ENCODE measurements at regions not wholly inside any gene's neighbourhood (a gene's known extent, or its start where the extent isn't known, plus 50 kb on each side); places are given as distances from the start of the nearest gene placed in this dataset.

DNA sequence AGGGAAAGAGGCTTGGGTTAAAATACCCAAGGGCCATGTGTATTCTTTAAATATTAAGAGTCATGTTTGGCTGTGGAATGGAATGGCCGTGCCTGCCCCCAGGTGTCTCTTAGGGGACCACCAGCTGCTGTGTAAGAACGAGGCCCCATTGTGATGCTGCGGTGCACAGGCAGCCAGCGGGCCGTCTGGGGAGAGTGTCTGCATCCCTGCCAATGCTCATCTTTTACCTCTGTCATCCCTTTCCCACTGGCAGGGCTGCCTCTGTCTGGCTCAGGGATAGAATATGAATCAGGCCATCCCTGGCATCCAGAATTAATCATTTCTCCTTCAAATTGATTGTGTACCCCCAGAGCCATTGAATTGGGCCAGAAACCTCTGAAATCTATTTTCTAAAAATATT, 137.8 kb upstream of the GALNT17 start:
- TF ChIP-seq RAD21 (IDR thresholded peaks at IDR 0.05; ENCODE audit: low read depth) (no peak), CREB1 (IDR thresholded peaks at IDR 0.05; ENCODE audit: low read depth) (no peak), YY1 (IDR thresholded peaks at IDR 0.05; ENCODE audit: low read depth) (no peak), TAF1 (IDR thresholded peaks at IDR 0.05; ENCODE audit: low read depth) (no peak), TCF12 (IDR thresholded peaks at IDR 0.05; ENCODE audit: low read depth) (no peak), NFIC (IDR thresholded peaks at IDR 0.05) (no peak), FOXM1 (IDR thresholded peaks at IDR 0.05; ENCODE audit: borderline replicate concordance, low read depth) (no peak), EP300 (IDR thresholded peaks at IDR 0.05; ENCODE audit: borderline replicate concordance) (no peak), EGR1 (IDR thresholded peaks at IDR 0.05) (no peak), CEBPB (IDR thresholded peaks at IDR 0.05) (no peak), ZBTB7A (IDR thresholded peaks at IDR 0.05; ENCODE audit: low read depth) (no peak)
- TF ChIP-seq, protein P1, sequence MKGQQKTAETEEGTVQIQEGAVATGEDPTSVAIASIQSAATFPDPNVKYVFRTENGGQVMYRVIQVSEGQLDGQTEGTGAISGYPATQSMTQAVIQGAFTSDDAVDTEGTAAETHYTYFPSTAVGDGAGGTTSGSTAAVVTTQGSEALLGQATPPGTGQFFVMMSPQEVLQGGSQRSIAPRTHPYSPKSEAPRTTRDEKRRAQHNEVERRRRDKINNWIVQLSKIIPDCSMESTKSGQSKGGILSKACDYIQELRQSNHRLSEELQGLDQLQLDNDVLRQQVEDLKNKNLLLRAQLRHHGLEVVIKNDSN (IDR thresholded peaks at IDR 0.05): no peak
- TF ChIP-seq, protein P2, sequence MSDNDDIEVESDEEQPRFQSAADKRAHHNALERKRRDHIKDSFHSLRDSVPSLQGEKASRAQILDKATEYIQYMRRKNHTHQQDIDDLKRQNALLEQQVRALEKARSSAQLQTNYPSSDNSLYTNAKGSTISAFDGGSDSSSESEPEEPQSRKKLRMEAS (IDR thresholded peaks at IDR 0.05): no peak
- TF ChIP-seq, protein P3, sequence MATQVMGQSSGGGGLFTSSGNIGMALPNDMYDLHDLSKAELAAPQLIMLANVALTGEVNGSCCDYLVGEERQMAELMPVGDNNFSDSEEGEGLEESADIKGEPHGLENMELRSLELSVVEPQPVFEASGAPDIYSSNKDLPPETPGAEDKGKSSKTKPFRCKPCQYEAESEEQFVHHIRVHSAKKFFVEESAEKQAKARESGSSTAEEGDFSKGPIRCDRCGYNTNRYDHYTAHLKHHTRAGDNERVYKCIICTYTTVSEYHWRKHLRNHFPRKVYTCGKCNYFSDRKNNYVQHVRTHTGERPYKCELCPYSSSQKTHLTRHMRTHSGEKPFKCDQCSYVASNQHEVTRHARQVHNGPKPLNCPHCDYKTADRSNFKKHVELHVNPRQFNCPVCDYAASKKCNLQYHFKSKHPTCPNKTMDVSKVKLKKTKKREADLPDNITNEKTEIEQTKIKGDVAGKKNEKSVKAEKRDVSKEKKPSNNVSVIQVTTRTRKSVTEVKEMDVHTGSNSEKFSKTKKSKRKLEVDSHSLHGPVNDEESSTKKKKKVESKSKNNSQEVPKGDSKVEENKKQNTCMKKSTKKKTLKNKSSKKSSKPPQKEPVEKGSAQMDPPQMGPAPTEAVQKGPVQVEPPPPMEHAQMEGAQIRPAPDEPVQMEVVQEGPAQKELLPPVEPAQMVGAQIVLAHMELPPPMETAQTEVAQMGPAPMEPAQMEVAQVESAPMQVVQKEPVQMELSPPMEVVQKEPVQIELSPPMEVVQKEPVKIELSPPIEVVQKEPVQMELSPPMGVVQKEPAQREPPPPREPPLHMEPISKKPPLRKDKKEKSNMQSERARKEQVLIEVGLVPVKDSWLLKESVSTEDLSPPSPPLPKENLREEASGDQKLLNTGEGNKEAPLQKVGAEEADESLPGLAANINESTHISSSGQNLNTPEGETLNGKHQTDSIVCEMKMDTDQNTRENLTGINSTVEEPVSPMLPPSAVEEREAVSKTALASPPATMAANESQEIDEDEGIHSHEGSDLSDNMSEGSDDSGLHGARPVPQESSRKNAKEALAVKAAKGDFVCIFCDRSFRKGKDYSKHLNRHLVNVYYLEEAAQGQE (IDR thresholded peaks at IDR 0.05; ENCODE audit: low read depth): no peak

DNA sequence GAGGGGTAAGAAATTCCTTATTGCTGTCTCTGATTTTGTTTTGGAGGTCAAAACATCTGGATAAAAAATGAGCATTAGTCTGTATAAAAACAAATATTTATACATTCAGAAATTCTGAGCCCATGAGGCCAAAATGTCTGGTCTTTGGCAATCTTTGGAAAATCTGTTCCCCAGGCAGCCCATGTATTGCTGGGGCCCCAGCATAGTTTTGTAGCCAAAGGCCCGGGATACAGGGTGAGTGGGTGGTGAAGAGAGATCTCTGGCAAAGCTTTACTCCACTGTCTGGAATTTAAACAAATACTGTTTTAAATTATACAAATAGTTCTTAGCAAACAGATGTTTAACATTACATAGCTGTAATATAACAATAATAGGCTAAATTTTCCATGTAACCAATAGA, 134.7 kb upstream of the GALNT17 start:
- TF ChIP-seq EP300 (IDR thresholded peaks at IDR 0.05; ENCODE audit: borderline replicate concordance) (no peak), ZBTB7A (IDR thresholded peaks at IDR 0.05; ENCODE audit: low read depth) (no peak), CEBPB (IDR thresholded peaks at IDR 0.05) (no peak), EGR1 (IDR thresholded peaks at IDR 0.05) (no peak), TAF1 (IDR thresholded peaks at IDR 0.05; ENCODE audit: low read depth) (no peak), TCF12 (IDR thresholded peaks at IDR 0.05; ENCODE audit: low read depth) (no peak), TEAD4 (IDR thresholded peaks at IDR 0.05) (no peak), YY1 (IDR thresholded peaks at IDR 0.05; ENCODE audit: low read depth) (no peak), CREB1 (IDR thresholded peaks at IDR 0.05; ENCODE audit: low read depth) (no peak), FOXM1 (IDR thresholded peaks at IDR 0.05; ENCODE audit: borderline replicate concordance, low read depth) (no peak), RAD21 (IDR thresholded peaks at IDR 0.05; ENCODE audit: low read depth) (no peak), NFIC (IDR thresholded peaks at IDR 0.05) (no peak)
- TF ChIP-seq, protein P2 (IDR thresholded peaks at IDR 0.05): no peak
- TF ChIP-seq, protein P3 (IDR thresholded peaks at IDR 0.05; ENCODE audit: low read depth): no peak
- TF ChIP-seq, protein P1 (IDR thresholded peaks at IDR 0.05): no peak

DNA sequence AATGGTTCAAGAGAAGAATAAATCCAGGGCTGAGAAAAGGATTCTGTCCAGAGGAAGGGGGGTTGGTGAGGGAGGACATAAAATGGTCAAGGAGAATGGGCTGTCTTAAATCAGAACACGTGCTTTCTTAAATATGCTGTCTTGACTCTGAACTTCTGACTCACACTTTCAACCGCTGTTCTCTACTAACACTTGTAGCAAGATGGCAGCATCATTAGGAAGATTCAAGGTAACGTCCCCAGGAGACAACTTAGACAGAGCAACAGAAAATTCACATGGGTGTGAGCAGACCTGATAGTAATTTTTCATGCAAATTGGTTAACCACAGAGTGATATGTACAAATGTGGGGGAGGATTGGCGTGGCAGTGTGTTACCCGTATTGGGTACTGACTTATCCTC, 126.8 kb upstream of the GALNT17 start:
- TF ChIP-seq EGR1 (IDR thresholded peaks at IDR 0.05): no peak
- TF ChIP-seq YY1 (IDR thresholded peaks at IDR 0.05; ENCODE audit: low read depth): no peak
- no peak for TF ChIP-seq TCF12 (IDR thresholded peaks at IDR 0.05; ENCODE audit: low read depth)
- no peak for TF ChIP-seq NFIC (IDR thresholded peaks at IDR 0.05)
- TF ChIP-seq ZBTB7A (IDR thresholded peaks at IDR 0.05; ENCODE audit: low read depth): no peak
- no peak for TF ChIP-seq CREB1 (IDR thresholded peaks at IDR 0.05; ENCODE audit: low read depth)
- TF ChIP-seq, protein P1 (IDR thresholded peaks at IDR 0.05): no peak
- TF ChIP-seq RAD21 (IDR thresholded peaks at IDR 0.05; ENCODE audit: low read depth): no peak
- TF ChIP-seq, protein P3 (IDR thresholded peaks at IDR 0.05; ENCODE audit: low read depth): no peak

DNA sequence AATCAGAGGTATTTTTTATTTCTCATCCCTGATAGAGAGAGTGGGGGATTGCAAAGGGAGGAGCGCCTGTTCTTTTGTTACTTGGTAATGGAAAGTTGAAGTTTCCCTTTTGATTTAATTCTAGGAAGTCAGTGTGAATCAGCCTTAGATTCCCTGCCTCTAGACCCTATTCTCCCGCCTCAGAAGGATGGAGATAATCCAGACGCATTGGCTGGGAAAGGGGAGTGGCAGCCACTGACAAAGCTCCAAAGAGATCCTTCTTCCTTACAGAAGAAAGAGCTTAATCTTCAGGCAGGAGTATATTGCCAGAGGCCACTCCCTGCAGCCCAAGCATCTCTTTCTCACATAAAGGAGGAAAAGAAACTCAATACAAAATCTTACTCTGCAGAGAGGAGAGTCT, 122.3 kb upstream of the GALNT17 start:
- TF ChIP-seq TEAD4 (IDR thresholded peaks at IDR 0.05) (no peak), TCF12 (IDR thresholded peaks at IDR 0.05; ENCODE audit: low read depth) (no peak), CEBPB (IDR thresholded peaks at IDR 0.05) (no peak), FOXM1 (IDR thresholded peaks at IDR 0.05; ENCODE audit: borderline replicate concordance, low read depth) (no peak), EP300 (IDR thresholded peaks at IDR 0.05; ENCODE audit: borderline replicate concordance) (no peak), CREB1 (IDR thresholded peaks at IDR 0.05; ENCODE audit: low read depth) (no peak), EGR1 (IDR thresholded peaks at IDR 0.05) (no peak), RAD21 (IDR thresholded peaks at IDR 0.05; ENCODE audit: low read depth) (no peak), YY1 (IDR thresholded peaks at IDR 0.05; ENCODE audit: low read depth) (no peak), TAF1 (IDR thresholded peaks at IDR 0.05; ENCODE audit: low read depth) (no peak), ZBTB7A (IDR thresholded peaks at IDR 0.05; ENCODE audit: low read depth) (no peak), NFIC (IDR thresholded peaks at IDR 0.05) (no peak)
- TF ChIP-seq, protein P2 (IDR thresholded peaks at IDR 0.05): no peak
- TF ChIP-seq, protein P1 (IDR thresholded peaks at IDR 0.05): no peak
- TF ChIP-seq, protein P3 (IDR thresholded peaks at IDR 0.05; ENCODE audit: low read depth): no peak

Data from Ishikawa (cell line).